Heart left ventricle (tissue), 13 donors: ENCODE measurements at regions not wholly inside any gene's neighbourhood (a gene's known extent, or its start where the extent isn't known, plus 50 kb on each side); places are given as distances from the start of the nearest gene placed in this dataset.

Source experiments
- CTCF ChIP-seq, 12 donors: fragments of 200-600 bp; sonication (generic) in 4 of 12; IDR thresholded peaks; one replicate each; pipeline versions ENCODE4 v1.5.0 to v1.8.0; 2018 to 2022; ENCODE audit warnings: antibody characterized with exemption in 12 of 12, mild to moderate bottlenecking in 5 of 12
- POLR2A ChIP-seq, 2 donors: fragments of 450-650 bp; IDR thresholded peaks; one replicate each; pipeline ENCODE4 v1.6.1; 2017; ENCODE audit warnings: antibody characterized with exemption in 2 of 2, mild to moderate bottlenecking in 2 of 2, moderate library complexity in 2 of 2
- donor health status: ischemic (EF 13 %, LVEDD 7.1; RV severe dilation, severe dysfunction).
- donor health status: DM: no; HTN: yes; CAD: no.
- donor health status: DM: no; HTN: no; CAD: no.
- donor health status: ischemic (EF 25% LVEDD 6.9; RV normal size, moderate dysfunction).
- donor health status: ischemic (EF 25% LVEDD 5.7; RV mildly dilated, moderate dysfunction).
- donor health status: ischemic (EF 35%, LVEDD 5.7; RV mildly dilated, moderate dysfunction).
- donor health status: nonischemic (EF 11% LVEDD 7.7; RV severe dilation, severe dysfunction).
- donor health status: DM: yes; HTN: yes; CAD: no.
- donor health status: PGD.
- donor health status: ischemic (EF 29% LVEDD 5.4; RV normal size, mild dysfunction).
- donor health status: nonischemic (EF 23%, LVEDD 6.1; RV moderate dilation, normal function).

- TF ChIP-seq POLR2A (IDR thresholded peaks at IDR 0.05) (no peak), CTCF (IDR thresholded peaks at IDR 0.05) (no peak)
Measured at GRCh38 chr10:64210211-64210610, 689.0 kb downstream of the REEP3 start.
